HEK293T (cell line): ENCODE measurements at regions not wholly inside any gene's neighbourhood (a gene's known extent, or its start where the extent isn't known, plus 50 kb on each side); places are given as distances from the start of the nearest gene placed in this dataset.
A peak's percentile ranks its signal among the peaks of the same experiment; 100 is the strongest.
"Not testable (repeated sequence)": the region's sequence is repeated elsewhere in the genome, so short reads cannot be mapped to it uniquely, and the experiment has no call there.

Experiments
- CTCF ChIA-PET: fragments of 350-600 bp; formaldehyde crosslinking; extraction: SDS; loops from one replicate; lab custom pipeline; 2021; ENCODE audit warnings: antibody characterized with exemption, inconsistent platforms; lab: Yijun Ruan, JAX
- POLR2A ChIA-PET: fragments of 350-600 bp; formaldehyde crosslinking; extraction: SDS; loops from one replicate; lab custom pipeline; 2020; ENCODE audit warnings: antibody characterized with exemption, inconsistent platforms; lab: Yijun Ruan, JAX
- DNase-seq: peaks from one replicate; pipeline ENCODE4 v3.0.0; 2012; ENCODE audit warnings: mixed read lengths; ENCODE audit errors: extremely low spot score
- ARNT ChIP-seq: fragments of 450-650 bp; IDR thresholded peaks from 2 replicates; pipeline ENCODE4 v1.6.1; 2017; ENCODE audit warnings: mild to moderate bottlenecking
- BHLHE40 ChIP-seq: fragments of 450-650 bp; IDR thresholded peaks from 2 replicates; pipeline ENCODE4 v1.6.1; 2016; ENCODE audit warnings: mild to moderate bottlenecking, moderate library complexity, borderline replicate concordance
- CTBP1 ChIP-seq: fragments of 450-650 bp; IDR thresholded peaks from 2 replicates; pipeline ENCODE4 v1.6.1; 2016; ENCODE audit warnings: borderline replicate concordance
- ELF4 ChIP-seq: fragments of 450-650 bp; IDR thresholded peaks from 2 replicates; pipeline ENCODE4 v1.6.1; 2017; ENCODE audit warnings: antibody characterized with exemption
- FOXA1 ChIP-seq: fragments of 450-650 bp; IDR thresholded peaks from 2 replicates; pipeline ENCODE4 v1.6.1; 2016; ENCODE audit warnings: mild to moderate bottlenecking
- FOXK2 ChIP-seq: fragments of 450-650 bp; IDR thresholded peaks from 2 replicates; pipeline ENCODE4 v1.6.1; 2016; ENCODE audit warnings: mild to moderate bottlenecking
- FOXM1 ChIP-seq: fragments of 450-650 bp; IDR thresholded peaks from 2 replicates; pipeline ENCODE4 v1.6.1; 2017; ENCODE audit warnings: mild to moderate bottlenecking, borderline replicate concordance
- HDGF ChIP-seq: fragments of 450-650 bp; IDR thresholded peaks from 2 replicates; pipeline ENCODE4 v1.6.1; 2017; ENCODE audit warnings: antibody characterized with exemption, borderline replicate concordance
- L3MBTL2 ChIP-seq: fragments of 450-650 bp; conservative IDR thresholded peaks from 2 replicates; pipeline ENCODE4 v1.6.1; 2016; ENCODE audit warnings: mild to moderate bottlenecking
- LEF1 ChIP-seq: fragments of 450-650 bp; IDR thresholded peaks from 2 replicates; pipeline ENCODE4 v1.6.1; 2017; ENCODE audit warnings: mild to moderate bottlenecking, borderline replicate concordance
- NFRKB ChIP-seq: fragments of 450-650 bp; IDR thresholded peaks from 2 replicates; pipeline ENCODE4 v1.6.1; 2016; ENCODE audit warnings: mild to moderate bottlenecking, moderate library complexity
- SP1 ChIP-seq: fragments of 450-650 bp; IDR thresholded peaks from 2 replicates; pipeline ENCODE4 v1.6.1; 2017
- SUZ12 ChIP-seq: fragments of 450-650 bp; IDR thresholded peaks from 2 replicates; pipeline ENCODE4 v1.6.1; 2016; ENCODE audit warnings: mild to moderate bottlenecking
- TARDBP ChIP-seq: fragments of 450-650 bp; IDR thresholded peaks from 2 replicates; pipeline ENCODE4 v1.6.1; 2016
- ZNF384 ChIP-seq: fragments of 450-650 bp; IDR thresholded peaks from 2 replicates; pipeline ENCODE4 v1.6.1; 2016
- TF ChIP-seq, protein P1 (sequence below): fragments of 450-650 bp; IDR thresholded peaks from 2 replicates; pipeline ENCODE4 v1.6.1; 2016

DNA sequence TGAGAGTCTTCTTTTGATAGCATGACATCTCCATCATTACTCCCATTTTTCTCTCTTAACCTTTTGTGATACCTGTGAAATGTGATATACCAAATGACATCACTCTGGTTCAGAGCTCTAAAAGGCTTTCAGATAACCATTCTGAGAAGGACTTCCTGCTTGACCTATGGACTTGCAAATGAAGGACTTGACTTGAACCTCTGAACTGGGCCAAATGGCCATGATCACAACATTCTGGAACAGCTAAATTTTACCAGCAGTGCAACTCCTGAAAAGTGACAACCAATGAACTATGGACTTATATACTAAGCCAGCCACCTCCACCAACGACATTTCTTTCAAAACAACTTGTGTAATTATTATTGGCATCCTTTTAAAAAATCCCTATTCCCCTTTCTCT is 1085.8 kb upstream of the CITED2 start:
- no peak for DNase-seq
- CTCF ChIA-PET: no interaction called here
- TF ChIP-seq FOXK2: no peak
- TF ChIP-seq SP1: no peak
- TF ChIP-seq, protein P1, sequence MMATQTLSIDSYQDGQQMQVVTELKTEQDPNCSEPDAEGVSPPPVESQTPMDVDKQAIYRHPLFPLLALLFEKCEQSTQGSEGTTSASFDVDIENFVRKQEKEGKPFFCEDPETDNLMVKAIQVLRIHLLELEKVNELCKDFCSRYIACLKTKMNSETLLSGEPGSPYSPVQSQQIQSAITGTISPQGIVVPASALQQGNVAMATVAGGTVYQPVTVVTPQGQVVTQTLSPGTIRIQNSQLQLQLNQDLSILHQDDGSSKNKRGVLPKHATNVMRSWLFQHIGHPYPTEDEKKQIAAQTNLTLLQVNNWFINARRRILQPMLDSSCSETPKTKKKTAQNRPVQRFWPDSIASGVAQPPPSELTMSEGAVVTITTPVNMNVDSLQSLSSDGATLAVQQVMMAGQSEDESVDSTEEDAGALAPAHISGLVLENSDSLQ: no peak
- no peak for TF ChIP-seq SUZ12
- TF ChIP-seq HDGF: no peak
- no peak for TF ChIP-seq BHLHE40
- no peak for TF ChIP-seq ZNF384
- TF ChIP-seq TARDBP: no peak
- TF ChIP-seq FOXA1: no peak
- no peak for TF ChIP-seq L3MBTL2
- no peak for TF ChIP-seq ARNT
- no peak for TF ChIP-seq CTBP1
- TF ChIP-seq LEF1: no peak
- TF ChIP-seq NFRKB: no peak
- TF ChIP-seq ELF4: no peak
- POLR2A ChIA-PET: no interaction called here

DNA sequence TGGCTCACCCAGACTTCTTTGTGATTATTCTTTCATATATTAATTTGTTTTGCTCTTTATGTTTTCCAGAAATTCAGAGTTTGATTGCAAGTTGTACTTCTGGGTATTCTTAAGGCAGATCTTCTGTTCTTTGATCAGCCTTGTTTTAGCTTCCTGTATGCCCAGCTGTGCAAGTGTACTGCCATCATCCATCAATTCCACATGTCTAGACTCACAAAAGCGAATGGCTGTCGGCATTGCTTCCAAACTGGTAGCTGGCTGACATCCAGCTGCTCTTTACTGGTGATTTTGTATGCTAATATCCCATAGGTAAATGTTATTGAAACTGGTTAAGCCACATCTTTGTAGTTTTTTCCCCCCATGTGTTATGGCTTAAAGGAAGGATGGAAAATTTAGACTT is 1084.8 kb upstream of the CITED2 start:
- TF ChIP-seq TARDBP: no peak
- TF ChIP-seq FOXM1: no peak
- TF ChIP-seq BHLHE40: no peak
- ChIA-PET CTCF (no interaction called here), POLR2A (no interaction called here)
- no peak for DNase-seq

DNA sequence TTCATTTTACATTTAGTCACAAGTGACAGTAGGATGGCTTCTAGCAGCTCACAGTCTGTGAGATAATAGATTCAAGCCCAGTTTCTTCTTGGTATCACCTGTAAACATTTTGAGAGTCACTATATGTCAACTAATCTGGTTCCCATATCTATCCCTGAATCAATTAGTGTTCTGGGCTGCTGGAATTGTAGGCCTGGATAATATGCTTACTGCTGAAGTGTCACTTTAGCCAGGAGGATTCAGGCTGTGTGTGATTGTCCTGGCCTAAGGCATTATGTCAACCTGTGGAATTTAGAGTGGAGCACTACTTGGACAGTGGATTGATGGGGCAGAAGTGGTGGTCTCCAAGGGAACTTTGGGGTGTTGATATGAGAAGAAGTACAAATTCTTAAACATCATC is 1071.8 kb upstream of the CITED2 start:
- CTCF ChIA-PET: no interaction called here
- POLR2A ChIA-PET: no interaction called here
- no peak for DNase-seq
- no peak for TF ChIP-seq ARNT
- TF ChIP-seq NFRKB: no peak
- TF ChIP-seq BHLHE40: no peak
- no peak for TF ChIP-seq FOXM1
- TF ChIP-seq ZNF384: no peak
- TF ChIP-seq LEF1: no peak
- TF ChIP-seq CTBP1: no peak
- TF ChIP-seq TARDBP: no peak
- TF ChIP-seq SP1: no peak
- TF ChIP-seq, protein P1: no peak
- TF ChIP-seq ELF4: no peak
- no peak for TF ChIP-seq FOXA1
- TF ChIP-seq SUZ12: no peak
- TF ChIP-seq L3MBTL2: no peak
- no peak for TF ChIP-seq FOXK2
- TF ChIP-seq HDGF: no peak

DNA sequence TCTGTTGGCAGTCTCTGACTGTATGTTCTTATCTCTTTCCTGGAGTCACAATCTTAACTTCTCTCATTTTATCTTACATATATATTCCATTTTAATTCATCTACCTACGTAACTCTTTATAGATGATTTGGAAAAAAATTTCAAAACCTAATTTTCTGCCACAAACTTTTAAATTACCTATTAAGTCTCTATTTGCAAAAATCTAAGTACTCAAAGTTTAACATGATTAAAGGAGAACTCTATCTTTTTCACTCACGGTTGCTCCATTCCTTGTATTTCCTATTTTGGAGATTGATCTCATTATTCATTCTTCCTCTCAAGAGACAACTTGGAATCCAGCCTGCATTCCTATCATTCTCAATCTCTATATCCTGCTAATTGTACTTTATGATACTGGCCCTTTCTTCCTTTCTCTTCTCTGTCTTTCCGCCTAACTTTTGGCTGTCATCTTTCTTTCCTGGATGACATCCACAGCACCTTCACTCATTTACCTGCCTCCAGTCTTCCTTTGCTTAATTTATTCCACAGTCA is 1071.1 kb upstream of the CITED2 start:
- CTCF ChIA-PET: no interaction called here
- TF ChIP-seq ARNT (no peak), FOXA1 (no peak), NFRKB (no peak), LEF1 (no peak), HDGF (no peak), SUZ12 (no peak), FOXM1 (no peak), L3MBTL2 (no peak), FOXK2 (no peak), TARDBP (no peak), ELF4 (no peak), CTBP1 (no peak)
- TF ChIP-seq, protein P1: no peak
- POLR2A ChIA-PET: no interaction called here
- no peak for DNase-seq

DNA sequence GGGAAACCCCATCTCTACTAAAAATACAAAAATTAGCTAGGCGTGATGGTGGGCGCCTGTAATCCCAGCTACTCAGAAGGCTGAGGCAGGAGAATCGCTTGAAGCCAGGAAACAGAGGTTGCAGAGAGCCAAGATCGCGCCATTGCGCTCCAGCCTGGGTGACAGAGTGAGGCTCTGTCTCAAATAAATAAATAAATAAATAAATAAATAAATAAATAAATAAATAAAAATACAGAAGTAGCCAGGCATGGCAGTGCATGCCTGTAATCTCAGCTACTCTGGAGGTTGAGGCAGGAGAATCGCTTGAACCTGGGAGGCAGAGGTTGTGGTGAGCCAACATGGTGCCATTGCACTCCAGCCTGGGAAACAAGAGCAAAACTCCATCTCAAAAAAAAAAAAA is 1068.7 kb upstream of the CITED2 start:
- POLR2A ChIA-PET, DNase-seq: not testable (repeated sequence)
- CTCF ChIA-PET: interaction anchor here (0.6 to 0.7 kb wide), 2 partner anchors 105 to 488 kb away, joined by 3 to 5 read pairs; no protein-coding TSS in a partner anchor

DNA sequence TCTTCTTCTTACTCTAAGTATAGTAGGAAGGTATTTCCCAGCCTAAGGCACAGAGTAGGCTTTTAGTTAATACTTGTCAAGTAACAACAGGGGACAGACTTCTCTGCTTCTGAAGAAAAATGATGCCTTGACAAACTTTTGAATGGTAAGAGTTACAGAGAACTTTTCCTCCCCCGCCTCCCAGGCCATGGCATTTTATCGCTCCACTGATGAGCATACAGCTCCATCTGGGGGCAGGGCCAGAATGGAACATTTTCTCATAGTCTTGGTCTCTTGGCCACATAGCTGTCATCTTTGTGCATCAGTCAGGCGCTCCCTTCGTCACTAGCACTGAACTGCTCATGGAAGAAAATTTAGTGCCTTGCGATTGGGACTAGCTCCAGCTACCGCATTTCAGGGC is 1066.8 kb upstream of the CITED2 start:
- ChIA-PET POLR2A (no interaction called here), CTCF (interaction anchor here (0.7 to 1.1 kb wide), 2 partner anchors 401 to 1072 kb away, joined by 3 to 5 read pairs; no protein-coding TSS in a partner anchor)
- no peak for TF ChIP-seq L3MBTL2
- TF ChIP-seq SP1: no peak
- no peak for TF ChIP-seq FOXM1
- no peak for TF ChIP-seq ELF4
- no peak for TF ChIP-seq SUZ12
- TF ChIP-seq BHLHE40: no peak
- no peak for TF ChIP-seq HDGF
- TF ChIP-seq ZNF384: no peak
- TF ChIP-seq CTBP1: no peak
- TF ChIP-seq ARNT: no peak
- TF ChIP-seq LEF1: no peak
- TF ChIP-seq, protein P1: no peak
- no peak for TF ChIP-seq TARDBP
- no peak for TF ChIP-seq NFRKB
- no peak for TF ChIP-seq FOXK2
- TF ChIP-seq FOXA1: no peak
- DNase-seq: peak; percentile 52
